HCT116 (cell line): ENCODE measurements at regions not wholly inside any gene's neighbourhood (a gene's known extent, or its start where the extent isn't known, plus 50 kb on each side); places are given as distances from the start of the nearest gene placed in this dataset.

Experiments used
- ATAC-seq: fragments of 200-7000 bp; cut with Tn5 transposase; 2 replicates; pipeline ENCODE4 v1.9.1; 2020; ENCODE audit warnings: mild to moderate bottlenecking, moderate library complexity
- BruUV-seq: library from RNA; stranded (reverse); fragments of 400-500 nt; replicated peaks from 2 replicates; lab custom pipeline; 2021; lab: Mats Ljungman, UMichigan
- CTCF ChIA-PET: fragments of 300-600 bp; sonication (Branson Sonifier 250); formaldehyde crosslinking; loops from one replicate; lab custom pipeline; 2021; ENCODE audit warnings: antibody characterized with exemption; lab: Charles Lee
- POLR2A ChIA-PET: fragments of 300-600, 350-600 bp; sonication (Branson Sonifier 250); formaldehyde crosslinking; loops from one replicate; lab custom pipeline; 2021; ENCODE audit warnings: antibody characterized with exemption; lab: Charles Lee
- RAD21 ChIA-PET, 2 experiments: fragments of 300-600 bp; sonication (Branson Sonifier 250); formaldehyde crosslinking; loops; one replicate each; lab custom pipeline; 2023; ENCODE audit warnings: low total read pairs in 2 of 2; ENCODE audit not compliant: uncharacterized antibody in 2 of 2, unreplicated experiment in 2 of 2, low non-redundant PET in 1 of 2; lab: Charles Lee
- DNase-seq: peaks from one replicate; pipeline ENCODE4 v3.0.0-alpha.2; 2010; ENCODE audit warnings: low read depth, low spot score
- H2AFZ ChIP-seq: fragments of 200-600 bp; shearing (Covaris generic), sonication (generic); 2 replicates; pipeline ENCODE4 v1.6.1; 2017; ENCODE audit warnings: low read depth, mixed run types, mixed read lengths, antibody characterized with exemption, low read length; ENCODE audit not compliant: poor library complexity, severe bottlenecking
- H3K27ac ChIP-seq: 2 replicates; pipeline ENCODE4 v1.5.1; 2012; ENCODE audit warnings: low read depth, low read length
- H3K27me3 ChIP-seq: fragments of 200-600 bp; sonication (generic); 2 replicates; pipeline ENCODE4 v1.6.1; 2016; ENCODE audit warnings: mixed run types, low read length, mixed read lengths; ENCODE audit not compliant: insufficient read depth
- H3K36me3 ChIP-seq, 2 experiments: fragments of 200-500 bp in 1 of 2; fragments of 200-600 bp in 1 of 2; sonication (Bioruptor generic) in 1 of 2; sonication (generic) in 1 of 2; 2 replicates each; pipeline versions ENCODE4 v1.5.1 to v1.6.1; 2014 to 2016; ENCODE audit warnings: low read length in 2 of 2, inconsistent platforms in 1 of 2, mixed read lengths in 1 of 2, mixed run types in 1 of 2; ENCODE audit not compliant: insufficient read depth in 2 of 2, control insufficient read depth in 1 of 2
- H3K4me1 ChIP-seq, 2 experiments: fragments of 200-600 bp in 1 of 2; sonication (generic) in 1 of 2; 2 replicates each; pipeline versions ENCODE4 v1.5.1 to v1.6.1; 2012 to 2017; ENCODE audit warnings: low read length in 2 of 2, inconsistent platforms in 1 of 2, mild to moderate bottlenecking in 1 of 2, mixed read lengths in 1 of 2, mixed run types in 1 of 2, moderate library complexity in 1 of 2; ENCODE audit not compliant: insufficient read depth in 2 of 2, control insufficient read depth in 1 of 2
- H3K4me2 ChIP-seq: fragments of 200-600 bp; sonication (generic); 2 replicates; pipeline ENCODE4 v1.6.1; 2017; ENCODE audit warnings: mixed run types, low read length, mixed read lengths
- H3K4me3 ChIP-seq, 2 experiments: fragments of 200-600 bp in 1 of 2; sonication (generic) in 1 of 2; replicated peaks in 1 of 2; 2 replicates each; pipeline ENCODE4 v1.5.1; 2011 to 2016; ENCODE audit warnings: low read length in 2 of 2, control low read depth in 1 of 2, low read depth in 1 of 2, mild to moderate bottlenecking in 1 of 2, mixed read lengths in 1 of 2, mixed run types in 1 of 2
- H3K79me2 ChIP-seq: fragments of 200-600 bp; sonication (generic); 2 replicates; pipeline ENCODE4 v1.6.1; 2017; ENCODE audit warnings: mild to moderate bottlenecking, mixed run types, low read length, moderate library complexity, mixed read lengths; ENCODE audit not compliant: insufficient read depth
- H3K9ac ChIP-seq: fragments of 200-600 bp; sonication (generic); 2 replicates; pipeline ENCODE4 v1.6.1; 2016; ENCODE audit warnings: low read length, mixed read lengths
- H3K9me2 ChIP-seq: fragments of 200-600 bp; sonication (generic), shearing (Covaris generic); 2 replicates; pipeline ENCODE4 v1.6.1; 2017; ENCODE audit warnings: mixed run types, mild to moderate bottlenecking, moderate library complexity; ENCODE audit not compliant: insufficient read depth
- H3K9me3 ChIP-seq, 2 experiments: fragments of 200-500 bp in 1 of 2; fragments of 200-600 bp in 1 of 2; sonication (Bioruptor generic) in 1 of 2; sonication (generic) in 1 of 2; 2 replicates each; pipeline ENCODE4 v1.6.1; 2014 to 2017; ENCODE audit warnings: low read length in 2 of 2, mixed read lengths in 2 of 2, inconsistent platforms in 1 of 2, low read depth in 1 of 2, mild to moderate bottlenecking in 1 of 2, mixed run types in 1 of 2, moderate library complexity in 1 of 2; ENCODE audit not compliant: control insufficient read depth in 1 of 2, insufficient read depth in 1 of 2
- H4K20me1 ChIP-seq: fragments of 200-600 bp; sonication (generic), shearing (Covaris generic); 2 replicates; pipeline ENCODE4 v1.6.1; 2017; ENCODE audit warnings: mixed run types, mild to moderate bottlenecking, moderate library complexity; ENCODE audit not compliant: insufficient read depth
- ATF3 ChIP-seq: IDR thresholded peaks from 2 replicates; pipeline ENCODE4 v1.6.1; 2012
- ELF1 ChIP-seq: IDR thresholded peaks from 2 replicates; pipeline ENCODE4 v1.6.1; 2012; ENCODE audit warnings: low read depth, borderline replicate concordance
- EZH2 ChIP-seq: fragments of 200-600 bp; sonication (generic); IDR thresholded peaks from 2 replicates; pipeline ENCODE4 v1.6.1; 2017; ENCODE audit warnings: antibody characterized with exemption, mixed run types
- EZH2phosphoT487 ChIP-seq: fragments of 200-600 bp; IDR thresholded peaks from 2 replicates; pipeline ENCODE4 v1.6.1; 2018; ENCODE audit warnings: antibody characterized with exemption, borderline replicate concordance
- FOSL1 ChIP-seq: IDR thresholded peaks from 2 replicates; pipeline ENCODE4 v1.6.1; 2012; ENCODE audit warnings: low read depth
- JUND ChIP-seq: IDR thresholded peaks from 2 replicates; pipeline ENCODE4 v1.6.1; 2012
- MAX ChIP-seq: IDR thresholded peaks from 2 replicates; pipeline ENCODE4 v1.6.1; 2012
- POLR2A ChIP-seq: IDR thresholded peaks from 2 replicates; pipeline ENCODE4 v1.7.0; 2011; ENCODE audit warnings: borderline replicate concordance; ENCODE audit not compliant: insufficient read depth, insufficient read length; ENCODE audit errors: extremely low read depth
- POLR2AphosphoS5 ChIP-seq: IDR thresholded peaks from 2 replicates; pipeline ENCODE4 v1.6.1; 2011; ENCODE audit warnings: mild to moderate bottlenecking, low read depth, low read length, moderate library complexity
- REST ChIP-seq: IDR thresholded peaks from 2 replicates; pipeline ENCODE4 v1.6.1; 2012; ENCODE audit warnings: low read depth
- SRF ChIP-seq: IDR thresholded peaks from 2 replicates; pipeline ENCODE4 v1.6.1; 2012; ENCODE audit warnings: low read depth
- TCF7L2 ChIP-seq: IDR thresholded peaks from 2 replicates; pipeline ENCODE4 v1.7.0; 2011; ENCODE audit warnings: borderline replicate concordance, inconsistent platforms; ENCODE audit not compliant: insufficient read depth, insufficient read length; ENCODE audit errors: extremely low read depth
- YY1 ChIP-seq: IDR thresholded peaks from 2 replicates; pipeline ENCODE4 v1.6.1; 2011; ENCODE audit warnings: low read length, low read depth, moderate library complexity, mild to moderate bottlenecking; ENCODE audit not compliant: insufficient replicate concordance; ENCODE audit errors: extremely low read depth
- ZBTB33 ChIP-seq: IDR thresholded peaks from 2 replicates; pipeline ENCODE4 v1.6.1; 2011; ENCODE audit warnings: mild to moderate bottlenecking, low read length, moderate library complexity; ENCODE audit not compliant: insufficient replicate concordance; ENCODE audit errors: extremely low read depth
- intact Hi-C: fragments of 100-400 bp; cut with micrococcal nuclease; formaldehyde crosslinking; loops from 2 replicates; pipeline ENCODE4 v1.10.0; 2022

GRCh38 chr10:131674130-131674529 is 226.7 kb upstream of the PPP2R2D start:
- CTCF ChIA-PET = no interaction called here
- H3K27ac ChIP-seq = no peak overlapping the region
- intact Hi-C loops = no loop called here
- BruUV-seq = no TSS peak
- no peak overlapping the region for H3K4me2 ChIP-seq
- no peaks in the 10 kb centered on the region for H4K20me1 ChIP-seq
- H2AFZ ChIP-seq = no peak overlapping the region
- H3K36me3 ChIP-seq = no peaks in the 10 kb centered on the region
- ATAC-seq = no peak
- H3K9me2 ChIP-seq = no peaks in the 10 kb centered on the region
- no peaks in the 10 kb centered on the region for H3K4me1 ChIP-seq
- no peak overlapping the region for H3K9ac ChIP-seq
- no peak for TF ChIP-seq SRF
- no peak for TF ChIP-seq EZH2
- no peak for TF ChIP-seq ZBTB33
- no peak for TF ChIP-seq ATF3
- TF ChIP-seq POLR2A = no peak
- no peak for TF ChIP-seq TCF7L2
- no peak for TF ChIP-seq JUND
- no peak for TF ChIP-seq EZH2phosphoT487
- TF ChIP-seq ELF1 = no peak
- no peak for TF ChIP-seq YY1
- TF ChIP-seq REST = no peak
- no peak for TF ChIP-seq FOSL1
- TF ChIP-seq MAX = no peak
- no peak for TF ChIP-seq POLR2AphosphoS5
- TF ChIP-seq, all 23 proteins: peak for 0
- Histone ChIP-seq H3K9me3 (no peaks in the 10 kb centered on the region), H3K27me3 (no peaks in the 10 kb centered on the region), H3K79me2 (no peaks in the 10 kb centered on the region), H3K4me3 (no peak overlapping the region)
- POLR2A ChIA-PET = no interaction called here
- RAD21 ChIA-PET = no interaction called here
- DNase-seq = no peak
